B cell (primary cell): ENCODE measurements at regions not wholly inside any gene's neighbourhood (a gene's known extent, or its start where the extent isn't known, plus 50 kb on each side); places are given as distances from the start of the nearest gene placed in this dataset.

ENCODE experiments used
- ATAC-seq: fragments of 200-7000 bp; cut with Tn5 transposase; one replicate; pipeline ENCODE4 v1.10.0; 2021; ENCODE audit warnings: low read depth, mild to moderate bottlenecking, moderate number of reproducible peaks, moderate library complexity
- CTCF ChIA-PET: fragments of 350-600 bp; sonication (Branson Sonifier 250); formaldehyde crosslinking; loops from one replicate; lab custom pipeline; 2021; ENCODE audit warnings: antibody characterized with exemption, inconsistent platforms; lab: Charles Lee
- POLR2A ChIA-PET: fragments of 350-600 bp; sonication (Branson Sonifier 250); formaldehyde crosslinking; loops from one replicate; lab custom pipeline; 2021; ENCODE audit warnings: antibody characterized with exemption; lab: Charles Lee
- DNase-seq: peaks from one replicate; pipeline ENCODE4 v3.0.0; 2013
- H2AFZ ChIP-seq: 2 replicates; pipeline ENCODE4 v1.6.1; 2012; ENCODE audit warnings: mild to moderate bottlenecking, low read depth, low read length; ENCODE audit not compliant: insufficient read depth, poor library complexity, severe bottlenecking
- H3K27ac ChIP-seq, 2 donors: 1 replicate in 1 of 2; 2 replicates in 1 of 2; pipeline ENCODE4 v1.5.1; 2012 to 2013; ENCODE audit warnings: low read length in 2 of 2, mild to moderate bottlenecking in 2 of 2, moderate library complexity in 1 of 2
- H3K27me3 ChIP-seq, 4 experiments: fragments of 200-600 bp in 1 of 4; sonication (generic) in 1 of 4; replicated peaks in 1 of 4; 1 replicate in 2 of 4; 2 replicates in 2 of 4; pipeline versions ENCODE4 v1.6.1 to v1.7.0; 2013 to 2016; ENCODE audit warnings: low read length in 3 of 4, mild to moderate bottlenecking in 2 of 4, mixed read lengths in 1 of 4, moderate library complexity in 1 of 4; ENCODE audit not compliant: insufficient read depth in 4 of 4, control insufficient read depth in 3 of 4; ENCODE audit errors: control extremely low read depth in 1 of 4
- H3K36me3 ChIP-seq, 2 experiments: replicated peaks in 1 of 2; 1 replicate in 1 of 2; 2 replicates in 1 of 2; pipeline versions ENCODE4 v1.6.1 to v1.7.1; 2013; ENCODE audit warnings: low read length in 1 of 2; ENCODE audit not compliant: insufficient read depth in 2 of 2, control insufficient read depth in 1 of 2; ENCODE audit errors: control extremely low read depth in 1 of 2, extremely low read depth in 1 of 2
- H3K4me1 ChIP-seq, 2 donors: fragments of 200-600 bp in 1 of 2; sonication (generic) in 1 of 2; 1 replicate in 1 of 2; 2 replicates in 1 of 2; pipeline versions ENCODE4 v1.5.1 to v1.6.1; 2013 to 2017; ENCODE audit warnings: low read length in 2 of 2; ENCODE audit not compliant: control insufficient read depth in 2 of 2, insufficient read depth in 2 of 2
- H3K4me2 ChIP-seq: replicated peaks from 2 replicates; pipeline ENCODE3; 2012; ENCODE audit warnings: mild to moderate bottlenecking, low read depth, low read length; ENCODE audit not compliant: poor library complexity, severe bottlenecking
- H3K4me3 ChIP-seq, 5 experiments: fragments of 200-600 bp in 1 of 5; sonication (generic) in 1 of 5; 1 replicate in 3 of 5; 2 replicates in 2 of 5; pipeline versions ENCODE4 v1.5.1 to v1.7.0; 2011 to 2016; ENCODE audit warnings: low read length in 4 of 5, mild to moderate bottlenecking in 4 of 5, low read depth in 2 of 5, control low read depth in 1 of 5, moderate library complexity in 1 of 5; ENCODE audit not compliant: insufficient read depth in 1 of 5; ENCODE audit errors: control extremely low read depth in 1 of 5, extremely low read depth in 1 of 5
- H3K79me2 ChIP-seq: fragments of 200-600 bp; sonication (generic); one replicate; pipeline ENCODE4 v1.6.0; 2016; ENCODE audit warnings: low read length; ENCODE audit not compliant: control insufficient read depth, insufficient read depth
- H3K9ac ChIP-seq: fragments of 200-600 bp; sonication (generic); 2 replicates; pipeline ENCODE4 v1.6.1; 2017; ENCODE audit warnings: mild to moderate bottlenecking, low read length, moderate library complexity
- H3K9me3 ChIP-seq, 3 donors: one replicate each; pipeline versions ENCODE4 v1.6.1 to v1.7.1; 2013; ENCODE audit warnings: low read length in 2 of 3; ENCODE audit not compliant: control insufficient read depth in 2 of 3, insufficient read depth in 1 of 3; ENCODE audit errors: control extremely low read depth in 1 of 3
- H4K20me1 ChIP-seq: 2 replicates; pipeline ENCODE4 v1.6.0; 2012; ENCODE audit warnings: mild to moderate bottlenecking, low read length; ENCODE audit not compliant: insufficient read depth, control insufficient read depth, poor library complexity, severe bottlenecking
- H3K27ac Mint-ChIP-seq: one replicate; pipeline ENCODE4 v1.8.0; 2021; ENCODE audit warnings: mixed read lengths
- H3K27me3 Mint-ChIP-seq: one replicate; pipeline ENCODE4 v1.8.0; 2021; ENCODE audit warnings: mixed read lengths
- H3K4me1 Mint-ChIP-seq: one replicate; pipeline ENCODE4 v1.8.0; 2021; ENCODE audit warnings: mixed read lengths
- H3K4me3 Mint-ChIP-seq: one replicate; pipeline ENCODE4 v1.8.0; 2021; ENCODE audit warnings: mixed read lengths
- H3K9me3 Mint-ChIP-seq: one replicate; pipeline ENCODE4 v1.8.0; 2022; ENCODE audit warnings: mixed read lengths; ENCODE audit not compliant: insufficient read depth
- CTCF ChIP-seq: fragments of 200-600 bp; IDR thresholded peaks from one replicate; pipeline ENCODE4 v1.8.0; 2022; ENCODE audit warnings: antibody characterized with exemption, mild to moderate bottlenecking
- EZH2 ChIP-seq: IDR thresholded peaks from 2 replicates; pipeline ENCODE4 v1.6.1; 2012; ENCODE audit warnings: borderline replicate concordance, low read depth, mild to moderate bottlenecking, moderate library complexity, low read length; ENCODE audit not compliant: insufficient read depth, poor library complexity, severe bottlenecking
- WGBS: methylation state at CpG from one replicate; pipeline ENCODE4 v1.1.5; 2013; ENCODE audit warnings: missing lambda C conversion rate; ENCODE audit not compliant: insufficient coverage; 5-methylcytosine and 5-hydroxymethylcytosine counted together
- intact Hi-C: fragments of 100-400 bp; cut with micrococcal nuclease; formaldehyde crosslinking; loops from one replicate; pipeline ENCODE4 v1.10.0; 2022

GRCh38 chr6:103210686-103211085 is 1649.0 kb downstream of the HACE1 start:
- Histone ChIP-seq H3K27ac (no peak overlapping the region), H4K20me1 (no peaks in the 10 kb centered on the region), H3K9ac (no peak overlapping the region), H3K36me3 (no peaks in the 10 kb centered on the region), H3K4me3 (no peak overlapping the region), H3K9me3 (no peaks in the 10 kb centered on the region), H3K4me2 (no peak overlapping the region), H2AFZ (no peak overlapping the region), H3K4me1 (no peaks in the 10 kb centered on the region), H3K79me2 (no peaks in the 10 kb centered on the region), H3K27me3 (no peaks in the 10 kb centered on the region)
- Mint-ChIP-seq H3K9me3 (peaks cover 5% of the 10 kb centered on the region), H3K27ac (no peak overlapping the region), H3K4me3 (no peak overlapping the region), H3K4me1 (no peaks in the 10 kb centered on the region), H3K27me3 (no peaks in the 10 kb centered on the region)
- TF ChIP-seq CTCF (no peak), EZH2 (no peak)
- WGBS, result no CpG with 5 or more reads among the region's 2 CpGs
- ChIA-PET CTCF (no interaction called here), POLR2A (no interaction called here)
- no peak for ATAC-seq
- no peak for DNase-seq
- intact Hi-C loops, result no loop called here

- POLR2A ChIA-PET, result no interaction called here
- TF ChIP-seq EZH2 (no peak), CTCF (no peak)
- CTCF ChIA-PET, result no interaction called here
These were observed 1661.3 kb downstream of the HACE1 start for GRCh38 chr6:103198386-103198785.

More at GRCh38 chr6:103198386-103198785, 1661.3 kb downstream of the HACE1 start:
- Histone ChIP-seq H3K36me3 (no peaks in the 10 kb centered on the region), H3K4me1 (no peaks in the 10 kb centered on the region), H3K9ac (no peak overlapping the region), H3K9me3 (no peaks in the 10 kb centered on the region), H3K4me3 (no peak overlapping the region), H3K79me2 (no peaks in the 10 kb centered on the region), H2AFZ (no peak overlapping the region), H4K20me1 (no peaks in the 10 kb centered on the region), H3K4me2 (no peak overlapping the region), H3K27ac (no peak overlapping the region), H3K27me3 (no peaks in the 10 kb centered on the region)
- Mint-ChIP-seq H3K27ac (no peak overlapping the region), H3K27me3 (no peaks in the 10 kb centered on the region), H3K4me3 (no peak overlapping the region), H3K4me1 (no peaks in the 10 kb centered on the region), H3K9me3 (no peaks in the 10 kb centered on the region)
- intact Hi-C loops, result no loop called here
- ATAC-seq, result no peak
- no CpG with 5 or more reads among the region's 6 CpGs for WGBS
- no peak for DNase-seq
